Neuronal stem cell (in vitro differentiated cells): ENCODE measurements at regions not wholly inside any gene's neighbourhood (a gene's known extent, or its start where the extent isn't known, plus 50 kb on each side); places are given as distances from the start of the nearest gene placed in this dataset.

Experiments
- DNase-seq: peaks from one replicate; pipeline ENCODE4 v3.0.0-alpha.2; 2013; ENCODE audit warnings: low spot score
- H2AFZ ChIP-seq: one replicate; pipeline ENCODE4 v1.6.1; 2013; ENCODE audit warnings: mild to moderate bottlenecking, low read length, inconsistent platforms
- H2AK5ac ChIP-seq: 2 replicates; pipeline ENCODE4 v1.6.1; 2013; ENCODE audit warnings: low read depth, mild to moderate bottlenecking, inconsistent platforms, low read length, moderate library complexity, mixed read lengths
- H2BK120ac ChIP-seq: 2 replicates; pipeline ENCODE4 v1.6.1; 2013; ENCODE audit warnings: low read depth, mild to moderate bottlenecking, inconsistent platforms, low read length, moderate library complexity, mixed read lengths
- H2BK12ac ChIP-seq: one replicate; pipeline ENCODE4 v1.6.1; 2013; ENCODE audit warnings: low read length, inconsistent platforms
- H2BK15ac ChIP-seq: 2 replicates; pipeline ENCODE4 v1.6.1; 2013; ENCODE audit warnings: mild to moderate bottlenecking, low read length, inconsistent platforms, mixed read lengths
- H2BK5ac ChIP-seq: one replicate; pipeline ENCODE4 v1.6.1; 2013; ENCODE audit warnings: inconsistent platforms, mild to moderate bottlenecking, low read length, moderate library complexity
- H3K14ac ChIP-seq: one replicate; pipeline ENCODE4 v1.6.1; 2013; ENCODE audit warnings: low read length, inconsistent platforms
- H3K18ac ChIP-seq: 2 replicates; pipeline ENCODE4 v1.6.1; 2013; ENCODE audit warnings: low read length, inconsistent platforms
- H3K23ac ChIP-seq: 2 replicates; pipeline ENCODE4 v1.6.1; 2013; ENCODE audit warnings: low read depth, mild to moderate bottlenecking, mixed read lengths, low read length, inconsistent platforms; ENCODE audit not compliant: poor library complexity
- H3K27ac ChIP-seq: replicated peaks from 3 replicates; pipeline ENCODE4 v1.5.1; 2013; ENCODE audit warnings: low read length, inconsistent platforms
- H3K27me3 ChIP-seq, 3 experiments: 2 replicates each; pipeline ENCODE4 v1.6.1; 2013; ENCODE audit warnings: low read length in 3 of 3, mild to moderate bottlenecking in 2 of 3, inconsistent platforms in 1 of 3, low read depth in 1 of 3, mixed read lengths in 1 of 3, moderate library complexity in 1 of 3; ENCODE audit not compliant: control insufficient read depth in 3 of 3, insufficient read depth in 3 of 3
- H3K36me3 ChIP-seq, 2 donors: replicated peaks in 1 of 2; 2 replicates each; pipeline ENCODE4 v1.6.1; 2013; ENCODE audit warnings: low read length in 2 of 2; ENCODE audit not compliant: control insufficient read depth in 2 of 2, insufficient read depth in 2 of 2
- H3K4ac ChIP-seq: 2 replicates; pipeline ENCODE4 v1.6.1; 2013; ENCODE audit warnings: inconsistent platforms, mild to moderate bottlenecking, low read length, moderate library complexity
- H3K4me1 ChIP-seq, 2 donors: 1 replicate in 1 of 2; 2 replicates in 1 of 2; pipeline ENCODE4 v1.6.1; 2013; ENCODE audit warnings: low read length in 2 of 2, low read depth in 1 of 2; ENCODE audit not compliant: control insufficient read depth in 2 of 2, insufficient read depth in 1 of 2
- H3K4me2 ChIP-seq: one replicate; pipeline ENCODE4 v1.6.1; 2013; ENCODE audit warnings: mild to moderate bottlenecking, low read length, inconsistent platforms; ENCODE audit not compliant: insufficient read depth, poor library complexity, severe bottlenecking
- H3K4me3 ChIP-seq, 2 donors: 2 replicates each; pipeline ENCODE4 v1.5.1; 2013; ENCODE audit warnings: low read length in 2 of 2, mild to moderate bottlenecking in 2 of 2, inconsistent platforms in 1 of 2, moderate library complexity in 1 of 2
- H3K79me1 ChIP-seq: one replicate; pipeline ENCODE4 v1.6.1; 2013; ENCODE audit warnings: low read depth, mild to moderate bottlenecking, inconsistent platforms, low read length, moderate library complexity
- H3K9ac ChIP-seq: one replicate; pipeline ENCODE4 v1.6.1; 2013; ENCODE audit warnings: mild to moderate bottlenecking, low read depth, low read length, inconsistent platforms; ENCODE audit not compliant: poor library complexity
- H3K9me3 ChIP-seq, 2 donors: replicated peaks in 1 of 2; 2 replicates each; pipeline versions ENCODE3 to v1.6.1; 2013; ENCODE audit warnings: low read length in 2 of 2, mild to moderate bottlenecking in 2 of 2, inconsistent platforms in 1 of 2, low read depth in 1 of 2, mixed read lengths in 1 of 2, moderate library complexity in 1 of 2; ENCODE audit not compliant: control insufficient read depth in 2 of 2, insufficient read depth in 1 of 2
- H4K8ac ChIP-seq: one replicate; pipeline ENCODE4 v1.6.1; 2013; ENCODE audit warnings: low read depth, mild to moderate bottlenecking, inconsistent platforms, low read length, moderate library complexity
- H4K91ac ChIP-seq: one replicate; pipeline ENCODE4 v1.6.1; 2013; ENCODE audit warnings: low read length, low read depth, mild to moderate bottlenecking, inconsistent platforms; ENCODE audit not compliant: poor library complexity
- WGBS, 2 donors: extraction: QIAGEN DNeasy Blood & Tissue Kit; methylation state at CpG; one replicate each; pipeline ENCODE4 v1.1.7; 2013; ENCODE audit warnings: missing lambda C conversion rate in 2 of 2, mixed read lengths in 1 of 2; ENCODE audit not compliant: insufficient read length in 2 of 2, insufficient replicate concordance in 1 of 2; ENCODE audit errors: extremely low coverage in 2 of 2; 5-methylcytosine and 5-hydroxymethylcytosine counted together

DNA sequence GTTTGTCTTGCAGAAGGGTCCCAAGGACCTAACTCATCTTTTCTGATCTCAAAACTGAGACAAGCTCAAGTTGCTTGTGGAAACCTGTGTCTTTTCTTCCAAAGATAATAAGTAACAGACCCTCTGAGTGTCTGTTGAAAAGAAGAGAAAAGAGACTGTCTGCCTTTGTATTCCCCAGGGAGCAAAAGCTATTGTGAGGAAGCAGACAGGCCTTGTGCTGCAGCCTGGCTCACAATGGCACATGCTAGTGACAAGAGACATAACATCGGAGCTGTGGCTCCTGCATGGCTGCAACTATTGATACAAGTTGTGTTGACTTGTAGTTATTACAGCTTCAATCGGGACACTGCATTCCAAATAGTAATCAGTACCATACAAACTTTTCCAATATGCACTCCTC is 202.9 kb downstream of the DKK1 start:
- H2BK12ac ChIP-seq: no peak overlapping the region
- H3K9ac ChIP-seq: no peak overlapping the region
- no peak overlapping the region for H3K18ac ChIP-seq
- H2AK5ac ChIP-seq: no peak overlapping the region
- H3K4me2 ChIP-seq: no peak overlapping the region
- no peaks in the 10 kb centered on the region for H3K79me1 ChIP-seq
- peaks cover 0 to under 1% of the 10 kb centered on the region in 2 donors for H3K9me3 ChIP-seq
- no peak overlapping the region for H3K23ac ChIP-seq
- H3K27ac ChIP-seq: no peak overlapping the region
- peaks cover 0 to 47% (median 3%) of the 10 kb centered on the region in 3 experiments for H3K27me3 ChIP-seq
- H3K4me1 ChIP-seq: peaks cover 0 to 10% of the 10 kb centered on the region in 2 donors
- no CpG with 5 or more reads among the region's 2 CpGs for WGBS, 2 donors
- H3K36me3 ChIP-seq: no peaks in the 10 kb centered on the region
- no peak overlapping the region for H2BK120ac ChIP-seq
- H3K4me3 ChIP-seq: no peak overlapping the region
- H2AFZ ChIP-seq: no peak overlapping the region
- H4K91ac ChIP-seq: no peak overlapping the region
- H3K4ac ChIP-seq: no peak overlapping the region
- no peak overlapping the region for H2BK5ac ChIP-seq
- no peak overlapping the region for H4K8ac ChIP-seq
- peak; percentile 64 for DNase-seq
- no peak overlapping the region for H3K14ac ChIP-seq
- no peak overlapping the region for H2BK15ac ChIP-seq

GRCh38 chr10:52523696-52524095 is 209.6 kb downstream of the DKK1 start:
- Histone ChIP-seq H3K79me1 (no peaks in the 10 kb centered on the region), H2BK5ac (no peak overlapping the region), H3K9ac (no peak overlapping the region), H3K4me3 (no peak overlapping the region), H3K4me1 (no peaks in the 10 kb centered on the region), H4K91ac (no peak overlapping the region), H3K23ac (no peak overlapping the region), H3K4ac (no peak overlapping the region), H2AFZ (no peak overlapping the region), H3K27me3 (peaks cover 0 to 39% (median 0%) of the 10 kb centered on the region in 3 experiments), H2AK5ac (no peak overlapping the region), H2BK15ac (no peak overlapping the region), H3K9me3 (no peaks in the 10 kb centered on the region), H4K8ac (no peak overlapping the region), H3K36me3 (no peaks in the 10 kb centered on the region), H3K18ac (no peak overlapping the region), H3K4me2 (no peak overlapping the region), H2BK120ac (no peak overlapping the region), H3K14ac (no peak overlapping the region), H2BK12ac (no peak overlapping the region), H3K27ac (no peak overlapping the region)
- DNase-seq: no peak

DNA sequence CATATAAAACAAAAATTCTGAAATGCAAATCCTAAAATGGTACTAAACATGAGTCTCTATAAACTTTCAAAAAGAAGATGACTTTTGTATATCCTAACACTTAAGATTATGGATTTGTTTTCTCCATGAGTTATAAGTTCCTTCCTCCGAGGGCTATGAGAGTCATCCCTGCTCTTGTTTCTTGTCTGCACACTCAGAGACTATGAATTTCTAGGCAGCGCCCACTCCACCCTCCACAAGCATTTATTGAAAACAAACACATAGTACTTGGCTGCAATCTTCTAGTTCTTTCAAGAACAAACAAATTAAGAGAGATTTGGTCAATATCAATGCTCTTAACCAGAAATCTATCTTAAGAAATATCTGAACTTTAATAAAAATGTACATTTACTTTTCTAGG is 211.7 kb downstream of the DKK1 start:
- H2AK5ac ChIP-seq: no peak overlapping the region
- no peak overlapping the region for H3K4ac ChIP-seq
- H2BK12ac ChIP-seq: no peak overlapping the region
- H3K79me1 ChIP-seq: no peaks in the 10 kb centered on the region
- peaks cover 0 to 23% (median 0%) of the 10 kb centered on the region in 3 experiments for H3K27me3 ChIP-seq
- no peak overlapping the region for H2AFZ ChIP-seq
- H4K91ac ChIP-seq: no peak overlapping the region
- H3K9me3 ChIP-seq: no peaks in the 10 kb centered on the region
- no peak for DNase-seq
- H2BK5ac ChIP-seq: no peak overlapping the region
- H3K27ac ChIP-seq: no peak overlapping the region
- no peak overlapping the region for H3K9ac ChIP-seq
- H3K4me1 ChIP-seq: no peaks in the 10 kb centered on the region
- H2BK15ac ChIP-seq: no peak overlapping the region
- H3K4me2 ChIP-seq: no peak overlapping the region
- no peak overlapping the region for H3K23ac ChIP-seq
- no peak overlapping the region for H2BK120ac ChIP-seq
- H3K4me3 ChIP-seq: no peak overlapping the region
- WGBS, 2 donors: no CpG with 5 or more reads among the region's 2 CpGs
- no peak overlapping the region for H3K18ac ChIP-seq
- no peak overlapping the region for H4K8ac ChIP-seq
- H3K36me3 ChIP-seq: no peaks in the 10 kb centered on the region
- H3K14ac ChIP-seq: no peak overlapping the region

GRCh38 chr10:52526251-52526823 is 212.3 kb downstream of the DKK1 start:
- Histone ChIP-seq H2BK15ac (no peak overlapping the region), H3K27me3 (peaks cover 0 to 17% (median 0%) of the 10 kb centered on the region in 3 experiments), H2BK12ac (no peak overlapping the region), H3K4ac (no peak overlapping the region), H3K36me3 (no peaks in the 10 kb centered on the region), H3K14ac (no peak overlapping the region), H3K9me3 (no peaks in the 10 kb centered on the region), H4K8ac (no peak overlapping the region), H2BK5ac (no peak overlapping the region), H3K9ac (no peak overlapping the region), H2AFZ (no peak overlapping the region), H3K18ac (no peak overlapping the region), H2AK5ac (no peak overlapping the region), H3K23ac (no peak overlapping the region), H3K4me3 (no peak overlapping the region), H3K4me2 (no peak overlapping the region), H4K91ac (no peak overlapping the region), H3K4me1 (no peaks in the 10 kb centered on the region), H2BK120ac (no peak overlapping the region), H3K79me1 (no peaks in the 10 kb centered on the region), H3K27ac (no peak overlapping the region)
- no CpG with 5 or more reads among the region's 1 CpG for WGBS, 2 donors
- DNase-seq: no peak
